Activated naive CD4-positive, alpha-beta T cell treated with anti-CD3 and anti-CD28 coated beads, Interleukin-2, amount 10 ng/mL, durations not matched to agents 7 days and 5 days (primary cell): ENCODE measurements at regions not wholly inside any gene's neighbourhood (a gene's known extent, or its start where the extent isn't known, plus 50 kb on each side); places are given as distances from the start of the nearest gene placed in this dataset.

Source experiments
- CTCF ChIA-PET: fragments of 350-600 bp; sonication (Branson Sonifier 250); formaldehyde crosslinking; loops from one replicate; lab custom pipeline; 2021; ENCODE audit warnings: antibody characterized with exemption; lab: Charles Lee
- DNase-seq: peaks from one replicate; pipeline ENCODE4 v3.0.0-alpha.2; 2020
- H3K27ac Mint-ChIP-seq: one replicate; pipeline ENCODE4 v1.8.0; 2021; ENCODE audit warnings: mild to moderate bottlenecking, moderate library complexity, mixed read lengths
- H3K27me3 Mint-ChIP-seq: one replicate; pipeline ENCODE4 v1.8.0; 2021; ENCODE audit warnings: mild to moderate bottlenecking, mixed read lengths
- H3K36me3 Mint-ChIP-seq: one replicate; pipeline ENCODE4 v1.8.0; 2021; ENCODE audit warnings: mixed read lengths
- H3K4me1 Mint-ChIP-seq: one replicate; pipeline ENCODE4 v1.8.0; 2021; ENCODE audit warnings: mixed read lengths
- H3K4me3 Mint-ChIP-seq: one replicate; pipeline ENCODE4 v1.8.0; 2021; ENCODE audit warnings: mild to moderate bottlenecking, moderate library complexity, mixed read lengths
- H3K9me3 Mint-ChIP-seq: one replicate; pipeline ENCODE4 v1.8.0; 2021; ENCODE audit warnings: mixed read lengths

DNA sequence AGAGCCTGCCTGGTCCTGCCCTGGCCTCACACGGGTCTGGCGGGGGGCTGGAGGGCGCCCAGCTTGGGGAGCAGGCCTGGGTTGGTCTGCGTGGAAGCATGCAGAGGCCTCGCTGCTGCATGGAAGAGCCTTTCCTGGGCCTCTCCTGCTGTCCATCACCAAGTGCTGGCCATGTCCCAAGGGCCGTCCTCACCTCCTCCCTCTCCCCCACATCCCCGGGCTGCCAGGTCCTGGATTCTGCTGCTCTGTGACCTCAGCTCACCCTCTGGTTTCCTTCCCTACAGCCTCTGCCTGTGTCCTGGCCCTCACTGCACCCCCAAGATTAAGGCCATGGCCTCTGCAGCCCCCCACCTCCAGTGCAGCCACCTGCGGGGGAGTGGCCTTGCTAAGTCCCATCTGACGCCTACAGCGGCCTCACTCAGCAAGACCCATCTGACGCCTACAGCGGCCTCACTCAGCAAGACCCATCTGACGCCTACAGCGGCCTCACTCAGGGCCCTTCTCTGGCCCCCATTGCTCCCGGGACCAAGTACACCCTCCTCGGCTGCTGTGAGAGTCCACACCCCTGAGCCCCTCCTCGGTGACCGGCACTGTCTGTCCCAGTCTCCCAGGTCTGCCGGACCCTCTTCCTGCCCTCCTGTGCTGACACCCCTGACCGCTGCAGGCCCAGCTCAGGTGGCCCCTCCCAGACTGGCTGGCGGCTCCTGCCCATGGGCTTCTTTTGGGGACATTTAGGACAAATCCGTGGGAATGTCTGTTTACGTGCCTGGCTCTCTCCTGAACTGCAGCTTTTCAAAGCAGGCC lies 119.5 kb upstream of the B3GAT1 start:
- no peaks in the 10 kb centered on the region for H3K9me3 Mint-ChIP-seq
- no peak overlapping the region for H3K4me3 Mint-ChIP-seq
- H3K27me3 Mint-ChIP-seq = peaks cover 21% of the 10 kb centered on the region
- H3K36me3 Mint-ChIP-seq = no peaks in the 10 kb centered on the region
- H3K27ac Mint-ChIP-seq = no peak overlapping the region
- H3K4me1 Mint-ChIP-seq = no peaks in the 10 kb centered on the region
- peak; percentile 18 for DNase-seq
- CTCF ChIA-PET = no interaction called here

DNA sequence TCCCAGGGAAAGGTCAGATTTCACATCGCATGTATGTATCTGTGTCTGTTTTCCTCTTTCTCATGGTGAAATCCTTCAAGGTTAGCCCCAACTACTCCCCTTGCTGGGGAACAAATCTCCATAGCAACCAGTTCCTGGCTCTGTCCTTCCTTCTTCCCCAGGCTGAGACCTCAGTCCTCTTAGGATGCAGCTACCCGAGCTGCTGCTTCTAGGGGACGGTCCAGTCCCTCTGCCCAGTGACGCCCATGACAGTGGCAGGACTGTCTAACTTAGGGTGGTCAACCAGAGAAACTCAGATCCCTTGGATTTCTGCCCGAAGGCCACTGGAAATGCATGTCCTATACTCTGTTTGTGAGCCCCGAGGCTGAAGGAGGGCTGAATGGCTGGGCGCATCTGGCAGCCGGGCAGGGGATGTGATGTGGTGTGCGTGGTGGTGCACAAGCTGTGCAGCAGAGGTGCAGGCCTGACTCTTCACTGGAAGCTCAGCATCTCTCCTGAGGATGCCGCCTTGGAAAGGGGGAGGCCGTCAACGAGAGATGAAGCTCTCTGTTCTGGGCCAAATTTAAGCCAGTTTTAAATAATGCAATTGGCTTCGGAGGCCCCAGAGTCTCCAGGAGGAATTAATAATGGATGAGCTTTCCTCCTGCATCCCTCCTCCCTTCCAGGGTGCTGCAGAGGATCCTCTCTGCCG lies 118.7 kb upstream of the B3GAT1 start:
- Mint-ChIP-seq H3K4me3 (no peak overlapping the region), H3K27me3 (peaks cover 13% of the 10 kb centered on the region), H3K27ac (no peak overlapping the region), H3K4me1 (no peaks in the 10 kb centered on the region), H3K9me3 (no peaks in the 10 kb centered on the region), H3K36me3 (no peaks in the 10 kb centered on the region)
- CTCF ChIA-PET = no interaction called here
- DNase-seq = peak; percentile 8

DNA sequence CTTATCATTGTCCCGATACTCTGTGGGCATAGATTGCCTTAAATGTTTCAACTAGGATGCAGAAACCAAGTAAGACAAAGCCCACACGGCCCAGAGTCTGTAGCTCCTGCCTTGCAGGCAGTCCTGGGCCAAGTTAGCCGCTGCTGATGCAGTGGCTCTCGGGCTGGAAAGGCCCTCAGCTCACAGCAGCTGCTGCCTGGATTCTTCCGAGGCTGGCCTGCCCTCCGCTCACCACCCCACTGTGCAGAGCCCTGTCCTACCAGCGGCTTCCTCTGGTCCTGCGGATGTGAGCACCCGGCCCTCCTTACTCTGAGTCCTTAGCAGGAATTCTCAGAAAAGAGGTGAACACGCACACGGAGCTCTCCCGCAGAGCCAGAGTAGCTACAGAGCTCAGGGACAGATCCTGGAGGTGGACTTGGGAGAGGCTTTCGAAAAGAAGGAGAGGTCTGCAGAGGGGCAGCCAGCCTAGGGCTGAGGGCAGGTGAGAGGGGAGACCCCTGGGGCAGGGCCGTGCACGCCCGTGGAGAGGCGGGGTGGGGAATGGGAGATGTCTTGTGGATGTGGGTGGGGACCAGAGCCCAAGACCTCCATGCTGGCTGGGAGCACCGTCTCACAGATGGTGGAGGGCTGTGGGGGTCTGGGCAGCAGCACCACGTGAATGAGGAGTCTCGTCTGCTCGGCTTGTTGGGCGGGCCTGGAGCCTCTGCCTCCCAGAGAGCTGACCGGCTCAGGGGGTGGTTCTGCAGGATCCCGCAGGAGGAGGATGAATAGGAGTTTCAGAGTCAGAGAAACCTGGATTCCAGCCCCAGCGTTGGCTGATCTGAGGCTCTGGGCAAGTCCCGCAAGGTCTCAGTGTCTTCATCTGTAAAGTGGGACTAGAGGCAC lies 117.4 kb upstream of the B3GAT1 start:
- Mint-ChIP-seq H3K27me3 (peaks cover 4% of the 10 kb centered on the region), H3K4me3 (no peak overlapping the region), H3K36me3 (no peaks in the 10 kb centered on the region), H3K9me3 (peaks cover 1% of the 10 kb centered on the region), H3K27ac (no peak overlapping the region), H3K4me1 (no peaks in the 10 kb centered on the region)
- peak; percentile 11 for DNase-seq
- CTCF ChIA-PET = no interaction called here

DNA sequence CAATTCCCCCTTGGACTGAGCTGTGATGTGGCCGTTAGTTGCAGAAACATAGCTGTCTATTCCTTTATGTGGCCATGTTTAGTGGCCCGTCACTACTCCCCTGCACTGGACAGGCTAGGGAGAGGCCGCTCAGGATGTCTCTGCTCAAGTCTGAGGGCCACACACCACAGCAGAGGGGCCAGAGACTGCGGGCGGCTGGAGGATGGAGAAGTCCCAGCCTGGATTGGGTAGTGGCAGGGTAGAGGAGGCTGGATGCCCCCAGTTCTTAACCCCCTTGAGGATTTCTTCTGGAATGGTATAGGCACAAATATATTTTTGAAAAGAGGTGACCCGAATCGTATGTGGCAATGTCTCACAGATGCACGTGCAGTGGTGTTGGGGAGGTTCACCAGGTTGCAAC lies 116.4 kb upstream of the B3GAT1 start:
- CTCF ChIA-PET = no interaction called here
- Mint-ChIP-seq H3K4me1 (no peaks in the 10 kb centered on the region), H3K4me3 (no peak overlapping the region), H3K27me3 (peaks cover 1% of the 10 kb centered on the region), H3K9me3 (peaks cover 4% of the 10 kb centered on the region), H3K27ac (no peak overlapping the region), H3K36me3 (no peaks in the 10 kb centered on the region)
- DNase-seq = peak; percentile 2

DNA sequence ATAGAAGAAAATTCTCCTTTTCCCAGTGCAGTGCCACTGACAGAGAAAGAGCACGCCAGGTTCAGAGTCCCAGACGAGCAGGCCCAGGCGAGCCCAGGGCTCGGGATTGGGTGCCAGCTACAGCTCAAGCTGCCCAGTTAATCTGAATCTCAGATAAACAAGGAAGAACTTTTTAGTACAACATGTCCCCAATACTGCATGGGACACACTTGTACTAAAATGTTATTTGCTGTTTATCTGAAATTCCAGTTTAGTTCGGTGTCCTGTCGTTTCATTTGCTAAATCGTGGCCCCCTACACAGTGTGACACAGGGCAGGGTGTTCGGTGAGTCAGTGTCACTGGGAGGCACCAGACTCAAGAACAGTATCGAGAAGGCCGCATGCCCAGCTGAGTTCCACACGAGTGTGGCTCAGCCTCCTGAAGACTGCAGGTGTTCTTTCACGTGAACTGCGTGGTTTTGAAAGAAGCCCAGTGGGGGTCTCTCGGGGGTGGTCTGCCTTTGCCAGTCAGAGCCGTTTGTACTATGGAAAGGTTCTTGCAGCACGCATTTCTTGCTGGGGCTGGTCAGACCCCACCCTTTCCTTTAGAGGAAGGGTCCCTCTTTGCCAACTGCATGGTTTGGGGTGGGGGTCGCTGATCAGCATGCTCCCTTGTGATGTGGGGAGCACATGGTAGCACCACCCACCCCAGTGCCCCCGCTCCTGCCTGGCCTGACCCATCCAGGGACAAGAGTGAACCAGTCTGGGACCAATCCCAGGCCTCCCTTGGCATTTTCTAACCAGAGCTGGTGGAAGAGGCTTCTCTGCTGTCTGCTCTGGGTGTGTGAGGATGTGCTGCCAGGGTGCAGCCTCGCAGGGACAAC lies 115.6 kb upstream of the B3GAT1 start:
- Mint-ChIP-seq H3K36me3 (no peaks in the 10 kb centered on the region), H3K27me3 (no peaks in the 10 kb centered on the region), H3K4me3 (no peak overlapping the region), H3K27ac (no peak overlapping the region), H3K9me3 (peaks cover 7% of the 10 kb centered on the region), H3K4me1 (no peaks in the 10 kb centered on the region)
- CTCF ChIA-PET = no interaction called here
- DNase-seq = peak; percentile 13

DNA sequence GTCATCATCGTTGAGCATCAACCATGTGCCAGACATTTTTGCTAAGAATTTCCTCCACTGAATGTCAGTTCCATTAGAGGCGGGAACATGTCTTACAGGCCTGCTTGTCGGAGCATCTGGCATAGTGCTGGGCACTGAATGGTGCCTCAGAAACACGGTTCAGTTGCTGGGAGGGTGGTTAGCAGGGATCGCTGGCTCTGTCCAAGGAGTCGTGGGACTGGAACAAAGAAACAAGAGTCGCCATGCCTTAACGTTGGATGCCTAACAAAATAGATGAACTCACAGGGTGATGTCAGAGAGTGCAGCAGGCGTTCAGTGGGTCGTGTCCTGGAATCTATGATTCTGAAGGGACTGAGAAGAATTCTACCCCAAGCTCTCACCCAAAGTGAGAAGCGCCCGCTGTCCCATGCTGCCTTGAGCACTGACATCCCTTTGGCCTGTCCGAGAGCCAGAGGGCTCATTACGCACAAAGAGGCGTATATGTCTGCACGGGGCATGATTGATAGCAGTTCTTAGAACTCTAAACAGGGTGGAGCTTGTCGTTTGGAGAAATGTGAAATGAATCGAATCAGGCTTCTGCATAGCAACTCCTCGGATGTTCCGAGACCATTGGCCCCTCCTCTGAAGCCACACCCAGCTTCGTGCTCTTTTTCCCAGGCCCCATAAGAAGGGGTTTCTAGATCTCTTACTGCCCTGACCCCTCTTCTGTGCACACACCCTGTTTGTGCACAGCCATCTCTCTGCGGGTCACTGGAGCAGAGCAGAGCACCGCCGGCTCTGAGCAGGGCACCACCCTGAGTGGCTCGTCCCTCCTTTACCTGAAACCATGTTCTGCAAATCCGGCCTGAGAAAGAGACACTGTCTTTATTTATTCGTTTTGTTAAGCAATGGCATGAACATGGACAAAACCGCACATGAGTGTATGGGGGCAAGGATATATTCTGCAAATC lies 113.1 kb upstream of the B3GAT1 start:
- no peaks in the 10 kb centered on the region for H3K36me3 Mint-ChIP-seq
- no peak overlapping the region for H3K4me3 Mint-ChIP-seq
- H3K4me1 Mint-ChIP-seq = no peaks in the 10 kb centered on the region
- CTCF ChIA-PET = no interaction called here
- peaks cover 7% of the 10 kb centered on the region for H3K9me3 Mint-ChIP-seq
- H3K27me3 Mint-ChIP-seq = no peaks in the 10 kb centered on the region
- H3K27ac Mint-ChIP-seq = no peak overlapping the region
- peak; percentile 13 for DNase-seq

DNA sequence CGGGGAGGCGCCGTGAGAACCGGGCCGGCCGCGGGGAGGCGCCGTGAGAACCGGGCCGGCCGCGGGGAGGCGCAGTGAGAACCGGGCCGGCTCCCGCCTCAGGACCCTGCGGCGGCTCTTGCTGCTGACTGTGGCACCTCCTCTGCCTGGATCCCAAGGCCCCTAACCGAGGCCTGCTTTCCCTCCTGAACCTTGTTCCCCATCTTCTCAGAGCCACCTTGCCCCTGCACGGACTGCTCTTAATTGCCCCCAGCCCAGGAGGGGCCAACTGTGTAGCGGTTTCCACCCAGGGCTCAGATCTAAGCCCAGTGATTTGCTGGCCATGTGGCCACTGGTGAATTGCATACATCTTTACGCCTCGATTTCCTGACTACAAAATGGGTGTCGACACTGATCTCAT lies 112.2 kb upstream of the B3GAT1 start:
- Mint-ChIP-seq H3K4me3 (no peak overlapping the region), H3K27ac (no peak overlapping the region), H3K4me1 (no peaks in the 10 kb centered on the region), H3K27me3 (no peaks in the 10 kb centered on the region), H3K36me3 (no peaks in the 10 kb centered on the region), H3K9me3 (peaks cover 7% of the 10 kb centered on the region)
- DNase-seq = no peak
- CTCF ChIA-PET = no interaction called here

DNA sequence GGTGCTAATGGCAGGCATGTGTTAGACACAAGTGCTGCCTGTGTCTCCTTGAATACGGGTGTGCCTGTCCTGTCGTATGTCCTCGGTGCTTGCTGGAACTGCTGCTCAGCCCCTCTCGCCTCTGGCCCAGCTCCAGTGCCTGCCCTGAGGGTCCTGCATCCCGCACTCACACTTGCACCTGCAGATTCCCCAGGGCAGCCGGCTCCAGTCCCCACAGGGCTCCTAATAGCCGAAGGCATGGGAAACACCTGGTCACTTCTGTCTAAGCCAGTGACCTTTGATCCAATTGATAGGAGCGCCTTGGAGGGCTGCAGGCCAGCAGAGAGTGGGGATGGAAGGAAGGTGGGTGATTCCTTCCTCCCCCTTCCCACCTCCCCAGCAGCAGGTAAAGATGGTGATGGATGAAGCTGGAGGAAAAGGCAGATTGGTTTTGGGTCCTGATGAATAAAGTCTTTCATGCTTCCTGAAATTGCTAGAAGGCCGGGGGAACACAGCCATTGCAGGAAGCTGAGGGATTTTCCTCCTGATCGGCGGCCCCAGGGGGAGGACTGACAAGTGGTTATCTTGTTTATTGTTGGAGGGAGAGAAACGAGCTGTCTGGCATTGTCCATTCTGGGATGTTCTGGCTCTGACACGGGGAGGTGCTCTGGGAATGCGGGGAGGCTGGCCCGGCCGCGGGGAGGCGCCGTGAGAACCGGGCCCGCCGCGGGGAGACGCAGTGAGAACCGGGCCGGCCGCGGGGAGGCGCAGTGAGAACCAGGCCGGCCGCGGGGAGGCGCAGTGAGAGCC lies 110.9 kb upstream of the B3GAT1 start:
- Mint-ChIP-seq H3K4me3 (no peak overlapping the region), H3K27me3 (no peaks in the 10 kb centered on the region), H3K27ac (no peak overlapping the region), H3K9me3 (peaks cover 7% of the 10 kb centered on the region), H3K4me1 (no peaks in the 10 kb centered on the region), H3K36me3 (no peaks in the 10 kb centered on the region)
- CTCF ChIA-PET = no interaction called here
- DNase-seq = no peak

DNA sequence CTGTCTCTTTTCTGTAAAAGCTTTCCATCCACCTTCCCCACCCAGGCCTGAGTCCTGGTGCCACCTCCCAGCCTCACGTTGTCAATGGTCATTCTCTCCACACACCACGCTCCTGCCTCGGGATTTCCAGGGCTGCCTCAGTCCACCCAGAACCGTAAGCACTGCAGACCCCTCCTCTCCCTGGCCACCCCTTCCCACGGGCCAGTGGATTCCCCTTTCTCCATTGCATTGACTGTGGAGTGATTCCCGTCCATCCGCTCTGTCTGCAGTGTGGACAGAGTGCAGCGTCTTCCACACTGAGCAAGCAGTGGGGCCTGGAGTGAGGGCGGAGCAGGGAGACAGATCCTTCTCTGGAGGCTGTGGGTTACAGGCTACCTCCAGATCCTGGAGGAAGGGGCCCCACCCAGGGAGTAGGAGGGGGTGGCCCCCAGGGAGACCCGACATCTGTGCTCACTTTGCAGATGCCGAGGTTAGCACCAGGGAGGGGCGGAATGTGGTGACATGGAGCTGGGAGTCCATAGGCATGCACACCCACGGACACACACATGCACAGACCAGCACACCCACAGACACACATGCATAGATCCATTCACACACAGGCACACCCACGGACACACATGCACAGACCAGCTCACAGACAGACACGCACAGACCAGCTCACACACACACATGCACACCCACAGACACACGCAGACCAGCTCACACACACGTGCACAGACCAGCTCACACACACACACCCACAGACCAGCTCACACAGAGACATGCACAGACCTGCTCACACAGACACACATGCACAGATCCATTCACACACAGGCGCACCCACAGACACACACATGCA lies 109.6 kb upstream of the B3GAT1 start:
- H3K27ac Mint-ChIP-seq = no peak overlapping the region
- DNase-seq = no peak
- H3K27me3 Mint-ChIP-seq = peaks cover 4% of the 10 kb centered on the region
- CTCF ChIA-PET = no interaction called here
- H3K4me3 Mint-ChIP-seq = no peak overlapping the region
- H3K9me3 Mint-ChIP-seq = peaks cover 7% of the 10 kb centered on the region
- no peaks in the 10 kb centered on the region for H3K36me3 Mint-ChIP-seq
- no peaks in the 10 kb centered on the region for H3K4me1 Mint-ChIP-seq

DNA sequence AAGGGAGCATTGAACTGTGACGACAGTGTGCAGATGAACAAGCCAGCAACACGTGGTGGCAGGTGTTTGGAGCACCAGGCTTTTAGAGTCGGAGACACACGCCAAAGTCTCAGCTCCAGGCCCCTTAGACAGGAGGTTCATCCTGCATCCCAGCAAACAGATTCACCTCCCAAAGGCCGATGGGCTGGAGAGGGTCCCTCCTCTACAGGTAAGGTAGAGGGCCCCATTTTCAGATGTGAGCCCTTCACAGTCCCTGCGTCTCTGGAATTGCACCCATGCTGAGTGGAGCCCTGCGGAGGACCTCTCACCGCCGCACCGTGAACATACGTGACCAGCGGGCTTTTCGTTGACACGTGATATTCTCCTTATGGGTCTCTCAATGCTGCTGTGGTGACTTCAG lies 109.0 kb upstream of the B3GAT1 start:
- Mint-ChIP-seq H3K27ac (no peak overlapping the region), H3K4me3 (no peak overlapping the region), H3K4me1 (no peaks in the 10 kb centered on the region), H3K27me3 (peaks cover 4% of the 10 kb centered on the region), H3K36me3 (no peaks in the 10 kb centered on the region), H3K9me3 (peaks cover 7% of the 10 kb centered on the region)
- DNase-seq = no peak
- CTCF ChIA-PET = no interaction called here

DNA sequence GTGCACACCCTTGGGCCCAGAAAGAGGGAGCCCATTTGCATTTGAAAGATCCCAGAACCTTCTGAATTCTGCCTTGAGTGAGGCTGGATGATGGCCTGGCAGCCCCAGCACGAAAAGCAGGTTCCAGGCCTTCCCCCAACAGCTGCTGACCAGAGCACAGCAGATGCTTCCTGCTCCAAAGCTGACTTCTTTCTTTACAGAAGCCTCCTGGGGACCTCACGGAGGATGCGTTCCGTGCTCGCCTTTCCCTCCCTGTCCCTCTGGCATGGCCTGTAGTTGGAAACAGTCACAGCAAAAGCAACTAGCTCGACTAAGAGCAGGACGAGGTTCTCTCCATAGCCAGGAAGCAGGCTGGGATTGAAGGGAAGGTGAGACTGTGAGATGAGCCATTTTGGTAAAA lies 107.7 kb upstream of the B3GAT1 start:
- no peaks in the 10 kb centered on the region for H3K36me3 Mint-ChIP-seq
- no peaks in the 10 kb centered on the region for H3K4me1 Mint-ChIP-seq
- H3K27ac Mint-ChIP-seq = no peak overlapping the region
- peaks cover 7% of the 10 kb centered on the region for H3K9me3 Mint-ChIP-seq
- H3K27me3 Mint-ChIP-seq = peaks cover 4% of the 10 kb centered on the region
- DNase-seq = no peak
- H3K4me3 Mint-ChIP-seq = no peak overlapping the region
- CTCF ChIA-PET = no interaction called here

DNA sequence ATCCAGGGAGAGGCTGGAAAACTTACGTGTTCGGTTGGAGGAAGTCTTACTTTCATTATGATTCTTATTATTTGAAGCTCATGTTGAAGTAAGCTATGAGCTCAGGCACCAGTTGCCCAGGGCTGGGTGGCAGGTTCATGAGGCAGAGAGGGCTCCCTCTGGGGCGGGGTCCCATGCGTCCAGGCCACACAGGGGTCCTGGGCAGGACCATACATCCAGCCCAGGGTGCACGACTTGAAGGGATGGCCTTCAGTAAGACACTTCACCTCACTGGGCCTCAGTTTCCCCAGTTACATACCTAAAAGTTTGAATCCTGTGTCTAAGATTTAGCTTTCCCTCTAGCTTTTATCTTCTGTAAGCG lies 107.3 kb upstream of the B3GAT1 start:
- Mint-ChIP-seq H3K4me3 (no peak overlapping the region), H3K27me3 (peaks cover 7% of the 10 kb centered on the region), H3K4me1 (no peaks in the 10 kb centered on the region), H3K9me3 (peaks cover 5% of the 10 kb centered on the region), H3K36me3 (no peaks in the 10 kb centered on the region), H3K27ac (no peak overlapping the region)
- CTCF ChIA-PET = no interaction called here
- DNase-seq = no peak
